ENCODE measurements at regions not wholly inside any gene's neighbourhood (a gene's known extent, or its start where the extent isn't known, plus 50 kb on each side); places are given as distances from the start of the nearest gene placed in this dataset.

DNA sequence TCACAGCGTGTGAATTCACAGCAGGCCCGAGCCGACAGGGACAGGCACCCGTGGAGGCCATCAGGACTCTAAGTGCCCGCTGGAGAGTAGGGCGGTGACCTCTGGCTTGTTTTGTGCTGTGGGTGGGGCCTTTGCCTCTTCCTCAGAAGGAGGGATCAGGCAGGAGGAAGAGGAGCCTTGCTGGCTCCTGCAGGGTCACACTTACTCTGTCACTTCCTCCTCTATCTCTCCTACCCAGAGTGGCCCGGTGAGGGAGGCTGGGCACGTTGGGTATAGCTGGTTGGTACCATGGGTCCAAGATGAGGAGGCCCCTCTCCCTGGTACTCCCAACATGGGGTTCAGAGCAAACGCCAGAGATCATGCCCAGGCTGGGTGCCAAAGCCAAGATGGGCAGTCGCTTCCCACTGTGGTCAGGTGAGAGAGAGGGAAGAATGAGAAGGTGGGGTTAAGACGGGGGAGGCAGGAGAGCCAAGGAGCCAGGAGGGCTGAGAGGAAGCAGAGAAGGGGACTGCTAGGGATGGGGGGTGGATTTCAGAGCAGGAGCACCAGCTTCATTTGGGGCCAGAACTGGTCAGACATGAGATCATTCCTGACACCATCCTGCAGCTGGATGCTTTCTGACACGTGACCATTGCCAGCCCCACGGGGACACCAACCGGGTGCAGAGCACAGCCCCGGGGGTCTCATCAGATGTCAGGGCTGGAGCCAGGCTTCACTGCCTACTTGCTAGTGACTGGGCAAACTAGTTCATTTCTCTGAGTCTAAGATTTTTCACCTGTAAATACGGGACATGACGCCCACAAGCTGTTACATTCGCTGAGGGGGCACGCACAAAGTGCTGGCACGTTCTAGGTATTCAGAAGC is 54.8 kb upstream of the CACUL1 start:
- TF ChIP-seq SPI1 (IDR thresholded peaks at IDR 0.05; ENCODE audit: borderline replicate concordance, low read depth): peak; percentile 46; the same call in 1 of the 2 replicates
- TF ChIP-seq, protein P1, sequence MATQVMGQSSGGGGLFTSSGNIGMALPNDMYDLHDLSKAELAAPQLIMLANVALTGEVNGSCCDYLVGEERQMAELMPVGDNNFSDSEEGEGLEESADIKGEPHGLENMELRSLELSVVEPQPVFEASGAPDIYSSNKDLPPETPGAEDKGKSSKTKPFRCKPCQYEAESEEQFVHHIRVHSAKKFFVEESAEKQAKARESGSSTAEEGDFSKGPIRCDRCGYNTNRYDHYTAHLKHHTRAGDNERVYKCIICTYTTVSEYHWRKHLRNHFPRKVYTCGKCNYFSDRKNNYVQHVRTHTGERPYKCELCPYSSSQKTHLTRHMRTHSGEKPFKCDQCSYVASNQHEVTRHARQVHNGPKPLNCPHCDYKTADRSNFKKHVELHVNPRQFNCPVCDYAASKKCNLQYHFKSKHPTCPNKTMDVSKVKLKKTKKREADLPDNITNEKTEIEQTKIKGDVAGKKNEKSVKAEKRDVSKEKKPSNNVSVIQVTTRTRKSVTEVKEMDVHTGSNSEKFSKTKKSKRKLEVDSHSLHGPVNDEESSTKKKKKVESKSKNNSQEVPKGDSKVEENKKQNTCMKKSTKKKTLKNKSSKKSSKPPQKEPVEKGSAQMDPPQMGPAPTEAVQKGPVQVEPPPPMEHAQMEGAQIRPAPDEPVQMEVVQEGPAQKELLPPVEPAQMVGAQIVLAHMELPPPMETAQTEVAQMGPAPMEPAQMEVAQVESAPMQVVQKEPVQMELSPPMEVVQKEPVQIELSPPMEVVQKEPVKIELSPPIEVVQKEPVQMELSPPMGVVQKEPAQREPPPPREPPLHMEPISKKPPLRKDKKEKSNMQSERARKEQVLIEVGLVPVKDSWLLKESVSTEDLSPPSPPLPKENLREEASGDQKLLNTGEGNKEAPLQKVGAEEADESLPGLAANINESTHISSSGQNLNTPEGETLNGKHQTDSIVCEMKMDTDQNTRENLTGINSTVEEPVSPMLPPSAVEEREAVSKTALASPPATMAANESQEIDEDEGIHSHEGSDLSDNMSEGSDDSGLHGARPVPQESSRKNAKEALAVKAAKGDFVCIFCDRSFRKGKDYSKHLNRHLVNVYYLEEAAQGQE (IDR thresholded peaks at IDR 0.05; ENCODE audit: insufficient replicate concordance, low read depth): no peak
- no peaks in the 10 kb centered on the region for H3K27me3 ChIP-seq (ENCODE audit: insufficient read depth, poor library complexity, severe bottlenecking)
- peak in 1 of 2 experiments; percentile 26 for DNase-seq (ENCODE audit: low read depth in 1 of 2, low spot score in 1 of 2)
- H3K4me3 ChIP-seq (replicated peaks; ENCODE audit: insufficient read depth, low read length): no peak overlapping the region
- no peak overlapping the region for H3K27ac ChIP-seq (replicated peaks)

DNA sequence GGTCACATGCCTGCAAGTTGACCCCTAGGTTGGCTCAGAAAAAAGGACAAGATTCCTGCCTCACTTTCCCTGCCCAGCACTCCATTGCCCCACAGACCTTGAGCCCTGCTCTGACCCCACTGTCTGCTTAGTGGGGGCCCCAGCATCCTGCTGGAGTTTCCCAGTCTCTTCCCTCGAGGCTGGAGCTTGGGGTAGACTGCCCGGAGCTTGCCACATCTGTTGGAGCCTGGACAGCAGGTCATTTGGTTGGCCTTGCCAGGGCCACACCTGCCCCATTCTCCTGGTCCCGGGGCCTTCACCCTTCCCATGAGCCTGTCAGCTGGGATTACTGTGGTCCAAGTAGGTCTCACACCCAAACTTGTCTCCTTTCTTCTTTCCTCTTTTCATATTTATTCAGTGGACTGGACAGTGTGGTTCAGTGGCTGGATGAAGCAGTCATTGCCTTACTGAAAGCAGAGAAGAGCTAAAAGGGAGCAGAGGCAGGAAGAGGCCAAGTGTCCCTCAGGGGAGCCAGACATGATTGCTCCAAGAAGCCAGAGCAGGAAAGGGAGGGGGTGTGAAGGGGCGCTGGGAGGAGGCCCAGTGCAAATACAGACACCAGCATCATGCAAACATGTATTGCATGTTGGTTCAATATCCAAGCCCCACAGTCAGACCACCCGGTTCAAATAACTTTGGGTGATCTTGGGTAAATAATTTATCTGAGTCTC is 56.2 kb upstream of the CACUL1 start:
- H3K27me3 ChIP-seq (ENCODE audit: insufficient read depth, poor library complexity, severe bottlenecking): no peaks in the 10 kb centered on the region
- DNase-seq (ENCODE audit: low read depth in 1 of 2, low spot score in 1 of 2): no peak
- no peak for TF ChIP-seq SPI1 (IDR thresholded peaks at IDR 0.05; ENCODE audit: borderline replicate concordance, low read depth)
- TF ChIP-seq GABPA (IDR thresholded peaks at IDR 0.05; ENCODE audit: low read depth): no peak
- TF ChIP-seq POLR2AphosphoS5 (IDR thresholded peaks at IDR 0.05; ENCODE audit: low read depth): no peak
- TF ChIP-seq, protein P1 (IDR thresholded peaks at IDR 0.05; ENCODE audit: insufficient replicate concordance, low read depth): no peak
- TF ChIP-seq, protein P2, sequence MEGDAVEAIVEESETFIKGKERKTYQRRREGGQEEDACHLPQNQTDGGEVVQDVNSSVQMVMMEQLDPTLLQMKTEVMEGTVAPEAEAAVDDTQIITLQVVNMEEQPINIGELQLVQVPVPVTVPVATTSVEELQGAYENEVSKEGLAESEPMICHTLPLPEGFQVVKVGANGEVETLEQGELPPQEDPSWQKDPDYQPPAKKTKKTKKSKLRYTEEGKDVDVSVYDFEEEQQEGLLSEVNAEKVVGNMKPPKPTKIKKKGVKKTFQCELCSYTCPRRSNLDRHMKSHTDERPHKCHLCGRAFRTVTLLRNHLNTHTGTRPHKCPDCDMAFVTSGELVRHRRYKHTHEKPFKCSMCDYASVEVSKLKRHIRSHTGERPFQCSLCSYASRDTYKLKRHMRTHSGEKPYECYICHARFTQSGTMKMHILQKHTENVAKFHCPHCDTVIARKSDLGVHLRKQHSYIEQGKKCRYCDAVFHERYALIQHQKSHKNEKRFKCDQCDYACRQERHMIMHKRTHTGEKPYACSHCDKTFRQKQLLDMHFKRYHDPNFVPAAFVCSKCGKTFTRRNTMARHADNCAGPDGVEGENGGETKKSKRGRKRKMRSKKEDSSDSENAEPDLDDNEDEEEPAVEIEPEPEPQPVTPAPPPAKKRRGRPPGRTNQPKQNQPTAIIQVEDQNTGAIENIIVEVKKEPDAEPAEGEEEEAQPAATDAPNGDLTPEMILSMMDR (IDR thresholded peaks at IDR 0.05; ENCODE audit: insufficient read depth, low read length): no peak
- no peak overlapping the region for H3K27ac ChIP-seq (replicated peaks)
- no peak overlapping the region for H3K4me3 ChIP-seq (replicated peaks; ENCODE audit: insufficient read depth, low read length)

DNA sequence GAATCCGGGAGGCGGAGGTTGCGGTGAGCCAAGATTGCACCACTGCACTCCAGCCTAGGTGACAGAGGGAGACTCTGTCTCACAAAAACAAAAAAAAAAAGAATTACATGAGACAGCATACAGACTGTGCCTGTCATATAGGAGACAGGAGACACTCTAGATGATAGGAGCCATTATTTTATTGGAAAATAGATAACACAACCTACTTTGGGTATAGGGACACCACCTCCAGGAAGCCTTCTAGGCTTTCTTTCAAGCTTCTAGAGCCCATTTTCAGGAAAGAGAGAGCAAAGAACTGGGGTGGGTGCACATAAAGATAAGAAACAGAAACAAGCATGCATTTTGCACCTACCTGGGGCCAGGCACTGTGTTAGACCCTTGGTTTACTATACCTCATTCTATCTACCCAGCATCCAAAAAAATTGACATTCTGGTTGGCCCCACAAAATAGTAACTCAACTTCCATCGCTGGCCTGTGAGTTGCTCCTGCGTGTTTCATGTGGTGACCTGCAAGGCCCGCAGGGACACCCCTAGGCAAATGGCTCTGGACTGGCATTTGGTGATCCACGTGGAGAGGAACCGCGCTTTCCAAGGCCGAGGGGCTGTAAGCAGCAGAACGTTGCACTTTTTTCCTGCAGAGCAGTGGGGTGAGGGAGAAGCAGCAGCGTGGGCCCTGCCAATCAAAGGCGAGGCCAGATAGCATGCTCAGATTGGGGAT is 57.1 kb upstream of the CACUL1 start:
- DNase-seq (ENCODE audit: low read depth in 1 of 2, low spot score in 1 of 2): no peak
- Histone ChIP-seq H3K27me3 (ENCODE audit: insufficient read depth, poor library complexity, severe bottlenecking) (no peaks in the 10 kb centered on the region), H3K27ac (replicated peaks) (no peak overlapping the region), H3K4me3 (replicated peaks; ENCODE audit: insufficient read depth, low read length) (no peak overlapping the region)
- TF ChIP-seq SPI1 (IDR thresholded peaks at IDR 0.05; ENCODE audit: borderline replicate concordance, low read depth) (no peak), GABPA (IDR thresholded peaks at IDR 0.05; ENCODE audit: low read depth) (no peak), POLR2AphosphoS5 (IDR thresholded peaks at IDR 0.05; ENCODE audit: low read depth) (no peak)
- TF ChIP-seq, protein P1 (IDR thresholded peaks at IDR 0.05; ENCODE audit: insufficient replicate concordance, low read depth): no peak
- TF ChIP-seq, protein P2 (IDR thresholded peaks at IDR 0.05; ENCODE audit: insufficient read depth, low read length): no peak
